DMS 273 treated with DMSO at 0.1 percent for 48 hours (cell line): ENCODE measurements at regions not wholly inside any gene's neighbourhood (a gene's known extent, or its start where the extent isn't known, plus 50 kb on each side); places are given as distances from the start of the nearest gene placed in this dataset.
A peak's percentile ranks its signal among the peaks of the same experiment; 100 is the strongest.
"Not testable (repeated sequence)": the region's sequence is repeated elsewhere in the genome, so short reads cannot be mapped to it uniquely, and the experiment has no call there.

ENCODE experiments used
- DNase-seq: peaks from one replicate; lab custom pipeline; 2025; lab: John Stamatoyannopoulos, UW

DNA sequence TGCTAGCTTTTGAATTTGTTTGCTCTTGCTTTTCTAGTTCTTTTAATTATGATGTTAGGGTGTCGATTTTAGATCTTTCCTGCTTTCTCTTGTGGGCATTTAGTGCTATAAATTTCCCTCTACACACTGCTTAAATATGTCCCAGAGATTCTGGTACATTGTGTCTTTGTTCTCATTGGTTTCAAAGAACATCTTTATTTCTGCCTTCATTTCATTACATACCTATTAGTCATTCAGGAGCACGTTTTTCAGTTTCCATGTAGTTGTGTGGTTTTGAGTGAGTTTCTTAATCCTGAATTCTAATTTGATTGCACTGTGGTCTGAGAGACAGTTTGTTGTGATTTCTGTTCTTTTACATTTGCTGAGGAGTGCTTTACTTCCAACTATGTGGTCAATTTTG, 51.2 kb upstream of the MB21D2 start:
- not testable (repeated sequence) for DNase-seq

DNA sequence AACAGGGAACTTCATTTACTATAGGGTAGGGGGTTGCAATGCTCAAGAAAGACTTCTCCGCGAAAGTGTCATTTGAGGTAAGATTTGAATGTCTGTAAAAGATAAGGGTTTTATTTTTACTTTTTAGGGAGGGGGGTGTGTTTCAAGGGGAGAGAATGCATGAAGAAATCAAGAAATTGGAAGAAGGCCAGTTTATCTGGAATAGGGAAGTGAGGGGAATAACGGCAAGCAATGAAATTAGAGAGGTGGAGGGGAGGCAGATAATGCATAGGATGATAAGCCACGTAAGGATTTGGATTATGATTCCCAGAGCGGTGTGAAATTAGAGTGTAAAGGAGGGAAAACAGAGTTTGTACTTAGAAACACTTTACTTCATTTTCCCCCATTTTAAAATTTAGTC, 63.0 kb upstream of the MB21D2 start:
- no peak for DNase-seq

DNA sequence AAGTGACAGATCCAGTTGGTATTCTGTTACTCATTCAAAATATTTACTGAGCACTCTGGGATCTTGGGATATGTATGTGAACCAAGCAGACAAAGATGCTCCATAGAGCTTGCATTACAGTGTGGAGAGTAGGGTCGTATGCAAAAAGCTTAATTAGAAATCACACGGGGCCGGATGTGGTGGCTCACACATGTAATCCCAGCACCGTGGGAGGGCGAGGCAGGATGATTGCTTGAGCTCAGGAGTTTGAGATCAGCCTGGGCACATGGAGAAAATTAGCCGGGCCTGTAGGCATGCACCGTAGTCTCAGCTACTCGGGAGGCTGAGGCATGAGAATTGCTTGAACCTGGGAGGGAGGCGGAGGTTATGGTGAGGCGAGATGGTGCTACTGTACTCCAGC, 68.7 kb upstream of the MB21D2 start:
- DNase-seq = no peak

- no peak for DNase-seq
Observed at GRCh38 chr3:192991356-192991755, 73.7 kb upstream of the MB21D2 start.

DNA sequence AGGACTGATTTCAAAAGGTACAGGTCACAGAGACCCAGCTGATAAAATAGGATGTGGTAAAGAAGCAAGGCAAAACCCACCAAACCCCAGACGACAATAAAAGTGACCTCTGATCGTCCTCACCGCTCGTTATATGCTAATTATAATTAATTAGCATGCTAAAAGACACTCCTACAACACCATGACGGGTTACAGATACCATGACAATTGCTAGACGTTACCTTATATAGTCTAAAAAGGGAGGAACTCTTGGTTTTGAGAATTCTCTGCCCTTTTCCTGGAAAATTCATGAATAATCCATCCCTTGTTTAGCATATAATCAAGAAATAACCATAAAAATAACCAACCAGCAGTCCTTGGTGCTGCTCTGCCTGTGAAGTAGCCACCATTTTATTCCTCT, 74.7 kb upstream of the MB21D2 start:
- DNase-seq = no peak

DNA sequence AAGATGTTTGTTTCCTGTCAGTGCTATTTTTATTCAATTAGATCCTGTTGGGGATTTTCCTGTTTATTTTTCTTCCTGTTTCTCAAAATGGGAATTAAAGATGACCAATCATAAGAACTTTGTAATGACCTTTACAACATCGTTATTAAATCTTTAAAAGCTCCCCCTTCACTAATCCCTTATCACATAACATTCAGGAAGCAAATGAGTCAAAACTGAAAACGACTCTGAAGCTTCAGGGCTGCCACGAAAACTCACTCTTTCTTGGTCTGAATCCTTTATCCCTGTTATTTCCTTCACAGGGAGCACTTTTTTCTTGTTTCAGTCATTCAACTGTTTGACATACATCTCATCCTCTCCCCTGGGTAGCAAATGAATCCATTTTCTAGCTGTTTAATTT, 75.8 kb upstream of the MB21D2 start:
- DNase-seq = no peak

DNA sequence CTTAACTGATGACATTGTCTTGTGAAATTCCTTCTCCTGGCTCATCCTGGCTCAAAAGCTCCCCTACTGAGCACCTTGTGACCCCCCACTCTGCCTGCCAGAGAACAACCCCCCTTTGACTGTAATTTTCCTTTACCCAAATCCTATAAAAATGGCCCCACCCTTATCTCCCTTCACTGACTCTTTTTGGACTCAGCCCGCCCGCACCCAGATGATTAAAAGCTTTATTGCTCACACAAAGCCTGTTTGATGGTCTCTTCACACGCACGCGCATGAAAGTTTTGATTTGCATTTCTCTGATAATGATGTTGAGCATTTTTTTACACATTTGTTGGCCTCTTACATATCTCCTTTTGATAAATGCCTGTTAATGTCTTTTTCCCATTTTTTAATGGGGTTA, 83.5 kb upstream of the MB21D2 start:
- not testable (repeated sequence) for DNase-seq

GRCh38 chr3:193003624-193004023, 86.0 kb upstream of the MB21D2 start:
- DNase-seq = not testable (repeated sequence)

DNA sequence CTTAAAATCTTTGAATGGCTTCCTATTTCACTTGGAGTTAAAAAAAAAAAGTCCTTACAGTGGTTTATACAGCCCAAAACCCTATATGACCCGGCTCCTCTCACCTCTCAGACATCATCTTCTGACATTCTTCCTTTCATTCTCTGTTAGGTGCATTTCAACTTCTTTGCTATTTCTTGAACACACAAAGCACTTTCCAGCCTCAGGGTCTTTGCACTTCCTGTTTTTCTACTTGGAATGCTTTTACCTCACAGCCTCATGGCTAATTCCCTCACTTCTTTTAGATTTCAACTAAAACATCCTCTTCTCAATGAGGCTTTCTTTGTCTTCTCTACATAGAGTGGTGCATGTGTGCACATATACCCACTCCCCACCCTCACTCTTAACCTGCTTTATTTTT, 91.0 kb upstream of the MB21D2 start:
- no peak for DNase-seq

- DNase-seq = no peak
Observed at GRCh38 chr3:193010191-193010590, 92.5 kb upstream of the MB21D2 start.

GRCh38 chr3:193011958-193012357, 94.3 kb upstream of the MB21D2 start:
- no peak for DNase-seq

GRCh38 chr3:193014902-193015301, 97.2 kb upstream of the MB21D2 start:
- no peak for DNase-seq

- DNase-seq = no peak
Observed at GRCh38 chr3:193016437-193016901, 98.8 kb upstream of the MB21D2 start.

DNA sequence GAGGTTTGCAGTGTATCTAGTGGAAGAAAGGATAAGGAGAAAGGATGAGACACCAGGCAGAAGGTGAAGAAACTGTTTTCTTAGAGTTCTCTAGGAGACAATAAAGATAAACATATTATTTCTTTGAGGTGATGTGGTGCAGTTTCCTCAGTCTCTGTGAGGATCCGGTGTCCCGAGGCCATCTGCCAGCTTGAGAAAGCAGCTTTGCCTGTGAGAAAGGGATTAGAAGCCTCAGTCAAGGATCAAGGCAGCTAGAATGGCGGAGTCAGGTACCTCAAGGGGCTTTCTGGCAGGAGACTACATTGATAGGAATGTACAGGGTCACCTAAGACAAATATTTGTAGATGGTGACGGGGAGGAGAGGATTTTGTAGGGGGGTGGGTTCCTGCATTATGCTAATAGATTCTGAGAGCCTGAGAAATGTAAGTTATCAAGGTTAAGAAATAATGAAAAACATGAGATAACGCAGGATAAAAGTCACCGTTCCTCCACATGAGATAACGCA, 103.9 kb upstream of the MB21D2 start:
- no peak for DNase-seq

- DNase-seq = no peak
Observed at GRCh38 chr3:193023218-193023617, 105.6 kb upstream of the MB21D2 start.

DNA sequence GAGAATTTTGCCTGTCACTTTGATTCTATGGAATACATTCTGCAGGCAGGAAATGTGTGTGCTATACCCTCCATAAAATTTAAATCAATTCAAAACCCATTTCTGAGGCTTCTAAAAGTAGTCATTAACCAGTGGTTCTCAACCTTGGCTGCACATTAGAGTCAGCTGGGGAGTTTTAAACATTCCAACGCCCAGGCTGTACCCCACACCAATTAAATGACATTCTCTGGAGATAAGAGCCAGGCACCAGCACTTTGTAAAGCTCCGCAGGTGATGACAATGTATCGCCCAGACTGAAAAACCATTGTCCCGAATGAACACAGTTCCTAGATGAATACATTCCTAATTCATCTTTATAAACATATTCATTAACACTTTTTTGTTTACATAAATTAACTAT, 110.6 kb upstream of the MB21D2 start:
- no peak for DNase-seq

GRCh38 chr3:193029800-193030199, 112.1 kb upstream of the MB21D2 start:
- no peak for DNase-seq

- DNase-seq = no peak
Observed at GRCh38 chr3:193030276-193030675, 112.6 kb upstream of the MB21D2 start.

DNA sequence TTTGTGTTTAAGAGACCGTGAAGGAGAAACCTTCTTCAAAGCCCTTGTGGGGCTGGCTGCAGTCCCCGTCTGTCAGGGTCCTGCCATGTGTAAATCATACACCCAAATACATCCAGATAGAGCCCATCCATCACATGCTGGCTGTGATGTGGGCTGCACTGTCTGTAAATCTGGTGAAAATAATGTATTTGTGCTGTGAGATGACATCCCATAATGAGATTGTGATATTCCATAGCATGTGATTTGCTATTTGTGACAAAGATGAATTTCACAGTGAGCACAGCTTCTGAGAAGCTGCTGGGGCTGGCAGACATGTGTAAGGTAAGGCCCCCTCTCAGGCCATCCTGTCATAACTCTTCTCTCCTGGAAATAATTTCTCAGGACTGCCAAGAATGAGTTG, 114.3 kb upstream of the MB21D2 start:
- no peak for DNase-seq

GRCh38 chr3:193033226-193033780, 115.6 kb upstream of the MB21D2 start:
- no peak for DNase-seq

- not testable (repeated sequence) for DNase-seq
Observed at GRCh38 chr3:193037828-193038227, 120.2 kb upstream of the MB21D2 start.

GRCh38 chr3:193039058-193039457, 121.4 kb upstream of the MB21D2 start:
- DNase-seq = no peak

DNA sequence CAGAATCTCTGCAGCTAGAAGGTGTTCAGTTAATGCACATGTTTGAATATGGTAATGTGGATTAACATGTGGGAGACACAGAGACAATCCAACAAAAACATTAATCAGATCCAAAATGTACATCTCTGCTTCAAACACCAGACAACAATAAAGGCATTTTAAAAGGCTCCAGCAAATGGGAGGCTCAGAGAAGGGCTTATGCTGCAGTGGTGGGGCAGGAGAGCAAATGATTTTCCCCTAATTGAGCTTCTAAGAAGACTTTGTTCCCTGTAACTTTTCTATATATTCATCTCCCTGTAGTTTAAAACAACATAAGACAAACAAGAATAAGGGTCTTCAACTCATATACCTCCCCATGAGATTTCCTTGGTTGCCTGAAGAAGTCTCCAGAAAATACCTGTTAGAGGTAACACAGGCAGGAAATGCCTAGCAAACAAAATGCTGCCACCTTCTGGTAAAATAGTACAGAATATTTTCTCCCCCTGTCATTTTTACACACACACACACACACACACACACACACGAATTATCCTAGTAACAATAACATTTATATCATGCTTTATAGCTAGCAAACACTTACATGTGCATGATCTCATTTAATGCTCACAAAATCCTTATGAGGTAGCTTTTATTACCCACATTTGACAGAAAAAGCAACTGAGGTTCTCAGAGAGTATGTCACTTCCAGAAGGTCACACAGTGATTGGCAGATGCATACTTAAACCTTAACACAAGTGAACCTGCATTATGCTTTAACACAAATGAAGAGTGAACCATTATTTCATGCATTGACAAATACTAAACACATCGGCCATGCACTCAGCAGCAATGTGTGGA, 123.4 kb upstream of the MB21D2 start:
- DNase-seq = peak; percentile 48

- DNase-seq = no peak
Observed at GRCh38 chr3:193046371-193046770, 128.7 kb upstream of the MB21D2 start.
